Prostate gland (tissue), 2 donors: ENCODE measurements at regions not wholly inside any gene's neighbourhood (a gene's known extent, or its start where the extent isn't known, plus 50 kb on each side); places are given as distances from the start of the nearest gene placed in this dataset.

Experiments used
- CTCF ChIP-seq, 4 experiments: fragments of 200-600 bp in 2 of 4; fragments of 450-650 bp in 2 of 4; sonication (generic) in 2 of 4; IDR thresholded peaks; 1 replicate in 3 of 4; 2 replicates in 1 of 4; pipeline ENCODE4 v1.5.1; 2016 to 2019; ENCODE audit warnings: antibody characterized with exemption in 4 of 4, mild to moderate bottlenecking in 2 of 4, moderate library complexity in 2 of 4
- POLR2A ChIP-seq: fragments of 450-650 bp; IDR thresholded peaks from one replicate; pipeline ENCODE4 v1.6.1; 2016; ENCODE audit warnings: antibody characterized with exemption, mild to moderate bottlenecking

GRCh38 chr4:167629272-167629671 is 395.0 kb upstream of the SPOCK3 start:
- no peak for TF ChIP-seq CTCF (IDR thresholded peaks at IDR 0.05)
- TF ChIP-seq POLR2A, result no peak
